ENCODE measurements at regions not wholly inside any gene's neighbourhood (a gene's known extent, or its start where the extent isn't known, plus 50 kb on each side); places are given as distances from the start of the nearest gene placed in this dataset.
"Not testable (repeated sequence)": the region's sequence is repeated elsewhere in the genome, so short reads cannot be mapped to it uniquely, and the experiment has no call there.

- DNase-seq (ENCODE audit: low read depth in 3 of 3, low spot score in 2 of 3): no peak
Measured at GRCh38 chr15:26197719-26198118, 334.6 kb upstream of the ATP10A start.

- DNase-seq (ENCODE audit: low read depth in 3 of 3, low spot score in 2 of 3): no peak
Measured at GRCh38 chr15:26197060-26197459, 333.9 kb upstream of the ATP10A start.

- DNase-seq (ENCODE audit: low read depth in 3 of 3, low spot score in 2 of 3): no peak
Measured at GRCh38 chr15:26191193-26191592, 328.1 kb upstream of the ATP10A start.

GRCh38 chr15:26186138-26186537 is 323.0 kb upstream of the ATP10A start:
- DNase-seq (ENCODE audit: low read depth in 3 of 3, low spot score in 2 of 3): not testable (repeated sequence)

DNA sequence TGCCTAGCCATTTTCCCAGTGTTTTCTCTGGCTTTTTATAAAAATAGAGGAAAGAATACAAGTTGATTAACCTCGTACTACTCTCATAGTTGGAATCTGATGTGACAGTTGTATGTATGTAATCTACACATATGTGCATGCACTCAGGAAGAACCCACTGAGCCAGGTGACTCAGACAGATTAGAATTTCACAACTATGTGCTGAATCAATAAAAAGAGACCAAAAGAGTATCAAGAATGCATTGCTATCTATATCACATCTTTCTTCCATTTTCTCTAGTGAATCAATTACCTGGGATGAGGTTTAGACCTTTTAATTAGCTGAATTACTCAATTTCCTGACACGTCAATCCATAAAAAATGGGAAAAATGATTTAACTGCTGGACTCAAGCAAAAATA is 319.3 kb upstream of the ATP10A start:
- no peak for DNase-seq (ENCODE audit: low read depth in 3 of 3, low spot score in 2 of 3)

GRCh38 chr15:26179906-26180305 is 316.8 kb upstream of the ATP10A start:
- no peak for DNase-seq (ENCODE audit: low read depth in 3 of 3, low spot score in 2 of 3)

GRCh38 chr15:26178640-26179220 is 315.6 kb upstream of the ATP10A start:
- no peak for DNase-seq (ENCODE audit: low read depth in 3 of 3, low spot score in 2 of 3)

DNA sequence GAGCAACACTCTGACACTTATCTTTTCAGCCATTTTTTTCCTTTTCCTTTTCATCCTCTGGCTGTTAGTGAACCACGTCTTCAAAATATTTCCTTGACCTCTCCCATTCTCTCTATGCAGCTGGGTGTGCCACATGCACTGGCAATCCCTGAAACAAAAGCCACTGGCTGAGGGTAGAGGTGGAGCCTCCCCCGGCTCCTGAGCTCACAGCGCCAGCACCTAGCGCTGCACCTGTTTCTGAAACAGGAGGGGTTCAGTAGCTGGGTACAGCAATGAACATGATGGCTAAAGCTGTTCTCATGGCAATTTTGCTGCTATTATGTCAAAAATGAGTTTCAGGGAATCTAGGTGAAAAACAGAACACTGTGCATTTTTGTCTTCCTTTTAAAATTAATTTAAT is 314.7 kb upstream of the ATP10A start:
- DNase-seq (ENCODE audit: low read depth in 3 of 3, low spot score in 2 of 3): no peak

- no peak for DNase-seq (ENCODE audit: low read depth in 3 of 3, low spot score in 2 of 3)
Measured at GRCh38 chr15:26176831-26177230, 313.7 kb upstream of the ATP10A start.

- DNase-seq (ENCODE audit: low read depth in 3 of 3, low spot score in 2 of 3): no peak
Measured at GRCh38 chr15:26171266-26171665, 308.1 kb upstream of the ATP10A start.

DNA sequence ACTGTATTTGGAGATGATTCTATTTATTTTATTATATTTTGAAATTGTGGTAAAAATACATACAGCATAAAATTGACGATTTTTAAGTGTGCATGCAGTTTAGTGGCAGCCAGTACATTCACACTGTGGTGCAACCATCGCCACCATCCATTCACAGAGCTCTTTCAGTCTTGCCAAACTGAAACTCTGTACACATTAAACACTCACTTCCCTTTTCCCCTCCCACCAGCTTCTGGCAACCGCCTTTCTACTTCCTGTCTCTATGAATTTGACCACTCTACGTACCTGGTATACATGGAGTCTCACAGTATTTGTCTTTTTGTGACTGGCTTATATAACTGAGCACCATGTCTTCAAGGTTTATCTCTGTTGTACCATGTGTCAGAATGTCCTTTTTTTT is 303.3 kb upstream of the ATP10A start:
- DNase-seq (ENCODE audit: low read depth in 3 of 3, low spot score in 2 of 3): no peak

- no peak for DNase-seq (ENCODE audit: low read depth in 3 of 3, low spot score in 2 of 3)
Measured at GRCh38 chr15:26165546-26165945, 302.4 kb upstream of the ATP10A start.

DNA sequence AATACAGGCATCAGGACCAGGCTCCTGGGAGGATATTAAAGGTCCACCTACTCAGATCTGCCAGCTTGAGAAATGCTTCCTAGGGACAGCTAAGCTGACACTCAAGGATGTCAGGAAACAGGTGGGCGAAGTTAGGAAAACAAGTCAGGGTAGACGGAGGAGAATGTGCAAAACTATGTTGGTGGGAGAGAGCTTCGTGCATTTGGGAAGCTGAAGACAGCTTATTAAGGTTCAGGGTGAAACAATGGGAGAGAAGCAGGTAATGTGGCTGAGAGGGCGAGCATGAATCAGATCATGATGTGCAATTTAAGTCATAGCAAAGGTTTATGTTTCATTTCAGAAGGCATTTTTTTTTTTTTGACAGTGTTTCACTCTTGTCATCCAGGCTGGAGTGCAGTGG is 297.2 kb upstream of the ATP10A start:
- no peak for DNase-seq (ENCODE audit: low read depth in 3 of 3, low spot score in 2 of 3)

GRCh38 chr15:26158176-26158575 is 295.0 kb upstream of the ATP10A start:
- DNase-seq (ENCODE audit: low read depth in 3 of 3, low spot score in 2 of 3): no peak

DNA sequence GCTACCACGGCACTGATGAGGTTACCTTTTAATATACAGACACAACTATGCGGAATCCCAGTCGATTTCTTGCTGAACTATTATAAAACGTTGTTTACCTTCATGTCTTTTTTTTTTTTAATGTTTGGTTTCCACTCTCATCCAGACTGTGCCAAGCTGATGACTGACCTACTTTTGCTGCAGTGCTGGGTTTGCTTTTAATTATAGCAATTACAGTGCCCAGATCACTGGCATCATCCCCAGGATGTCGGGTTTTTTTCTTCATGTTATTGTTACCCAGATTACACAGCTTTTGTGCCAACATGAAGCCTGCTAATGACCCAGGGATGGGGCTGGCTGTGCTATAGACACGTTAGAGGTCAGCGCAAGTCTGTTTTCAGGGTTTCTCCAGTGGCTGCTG is 294.0 kb upstream of the ATP10A start:
- no peak for DNase-seq (ENCODE audit: low read depth in 3 of 3, low spot score in 2 of 3)

GRCh38 chr15:26156051-26156450 is 292.9 kb upstream of the ATP10A start:
- no peak for DNase-seq (ENCODE audit: low read depth in 3 of 3, low spot score in 2 of 3)

DNA sequence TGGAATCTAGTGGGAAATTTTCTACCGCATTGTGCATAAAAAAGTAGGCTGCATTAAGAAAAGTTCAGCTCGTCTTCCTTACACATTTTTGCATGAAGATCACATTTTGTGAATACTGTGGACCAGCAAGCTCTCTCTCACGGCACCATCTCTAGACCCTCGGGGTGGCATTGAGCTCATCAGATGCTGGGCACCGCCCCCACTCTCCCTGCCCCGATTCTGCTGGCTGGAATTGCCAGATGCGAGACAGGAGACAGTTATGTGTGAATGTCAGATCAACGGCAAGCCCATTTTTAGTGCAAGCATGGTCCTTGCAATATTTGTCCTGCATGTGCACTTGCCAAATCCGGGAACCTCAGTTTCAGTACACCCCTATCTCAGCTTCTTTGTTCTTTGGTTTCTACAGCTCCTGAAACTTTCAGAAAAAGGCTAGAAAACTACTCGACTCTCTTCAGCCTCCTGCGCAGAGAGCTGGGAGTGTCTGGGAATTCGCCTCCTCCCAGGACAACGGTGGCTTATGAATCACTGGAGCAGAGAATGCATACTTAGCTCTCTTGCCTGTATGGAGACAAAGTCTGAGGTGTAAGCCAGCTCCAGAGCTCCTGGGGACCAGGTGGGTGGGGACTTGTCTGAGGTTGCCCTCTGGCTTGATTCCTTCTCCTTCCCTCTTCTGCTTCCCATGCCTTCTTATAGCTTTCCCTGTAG is 285.2 kb upstream of the ATP10A start:
- DNase-seq (ENCODE audit: low read depth in 3 of 3, low spot score in 2 of 3): no peak

DNA sequence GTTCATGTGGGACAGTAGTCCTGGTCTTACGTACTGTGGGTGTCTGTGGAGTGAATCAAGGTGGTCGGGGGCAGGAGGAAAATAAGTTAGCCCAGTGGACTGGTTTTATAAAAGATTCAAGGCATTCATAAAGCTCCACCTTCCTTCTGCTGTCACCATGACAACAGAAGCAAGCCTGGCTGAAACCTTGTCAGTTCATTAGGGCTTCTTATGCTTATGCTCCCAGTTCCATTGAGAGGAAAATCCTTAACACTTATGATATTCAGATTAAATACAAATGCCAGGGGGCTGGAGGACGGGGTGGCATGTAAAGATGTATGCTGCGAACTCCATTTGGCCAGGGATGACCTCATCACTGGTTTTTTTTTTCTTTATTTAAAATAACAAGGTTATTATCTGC is 283.1 kb upstream of the ATP10A start:
- no peak for DNase-seq (ENCODE audit: low read depth in 3 of 3, low spot score in 2 of 3)

DNA sequence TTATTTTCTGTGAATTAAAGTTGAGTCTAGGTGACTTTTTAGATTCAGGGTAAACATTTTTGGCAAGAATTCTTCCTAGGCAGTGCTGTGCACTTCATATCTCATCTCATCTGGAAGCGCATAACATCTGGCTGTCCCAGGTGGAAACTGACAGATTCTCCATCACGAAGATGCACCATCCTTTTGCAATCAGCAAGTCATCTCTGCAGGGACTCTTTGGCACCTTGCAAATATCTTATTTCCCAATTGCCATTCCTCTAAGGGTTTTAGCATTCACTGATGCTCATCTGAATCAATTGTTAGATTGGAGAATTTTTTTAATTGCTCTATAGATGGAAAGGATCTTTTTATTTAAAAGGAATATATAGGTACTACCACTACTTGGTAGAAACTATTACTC is 282.7 kb upstream of the ATP10A start:
- no peak for DNase-seq (ENCODE audit: low read depth in 3 of 3, low spot score in 2 of 3)

- no peak for DNase-seq (ENCODE audit: low read depth in 3 of 3, low spot score in 2 of 3)
Measured at GRCh38 chr15:26144836-26145235, 281.7 kb upstream of the ATP10A start.

DNA sequence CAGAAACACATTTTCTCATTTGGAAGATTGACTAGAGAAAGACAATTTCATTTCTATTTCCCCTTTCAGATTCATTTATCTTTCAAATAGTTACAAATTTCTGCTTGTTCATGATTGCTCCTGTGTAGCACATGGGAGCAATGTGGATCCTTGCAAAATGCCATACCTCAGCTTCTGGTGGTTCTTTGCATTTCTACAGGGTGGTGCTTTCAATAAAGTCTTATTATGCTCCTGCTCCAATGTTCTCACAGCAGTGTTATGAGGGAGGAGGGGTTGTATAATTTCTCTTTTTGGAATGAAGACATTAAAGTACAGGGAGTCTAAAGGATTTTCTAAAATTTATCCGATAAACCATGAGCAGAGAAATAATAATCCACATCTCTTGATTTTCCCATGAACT is 280.1 kb upstream of the ATP10A start:
- DNase-seq (ENCODE audit: low read depth in 3 of 3, low spot score in 2 of 3): no peak

GRCh38 chr15:26134812-26135211 is 271.7 kb upstream of the ATP10A start:
- no peak for DNase-seq (ENCODE audit: low read depth in 3 of 3, low spot score in 2 of 3)

- DNase-seq (ENCODE audit: low read depth in 3 of 3, low spot score in 2 of 3): no peak
Measured at GRCh38 chr15:26134152-26134551, 271.0 kb upstream of the ATP10A start.

All from right renal cortex interstitium (tissue), 3 donors.